Smooth muscle cell (in vitro differentiated cells): ENCODE measurements at regions not wholly inside any gene's neighbourhood (a gene's known extent, or its start where the extent isn't known, plus 50 kb on each side); places are given as distances from the start of the nearest gene placed in this dataset.

Experiments
- DNase-seq: peaks from one replicate; lab custom pipeline; 2025; ENCODE audit not compliant: unreplicated experiment; lab: John Stamatoyannopoulos, UW
- H2AFZ ChIP-seq: fragments of 200-600 bp; sonication (generic); 2 replicates; pipeline ENCODE4 v1.6.0; 2016; ENCODE audit warnings: antibody characterized with exemption, low read depth, mild to moderate bottlenecking
- H3F3A ChIP-seq: fragments of 200-600 bp; sonication (generic); 2 replicates; pipeline ENCODE4 v1.6.0; 2017; ENCODE audit warnings: antibody characterized with exemption, low read depth
- H3K27ac ChIP-seq: fragments of 200-600 bp; sonication (generic); 2 replicates; pipeline ENCODE4 v1.5.1; 2016; ENCODE audit warnings: low read depth, mild to moderate bottlenecking
- H3K27me3 ChIP-seq: fragments of 200-600 bp; sonication (generic); 2 replicates; pipeline ENCODE4 v1.6.1; 2016; ENCODE audit warnings: low read depth, mild to moderate bottlenecking
- H3K36me3 ChIP-seq: fragments of 200-600 bp; sonication (generic); 2 replicates; pipeline ENCODE4 v1.5.1; 2016; ENCODE audit warnings: low read depth
- H3K4me1 ChIP-seq: fragments of 200-600 bp; sonication (generic); 2 replicates; pipeline ENCODE4 v1.5.1; 2016; ENCODE audit warnings: low read depth
- H3K4me2 ChIP-seq: fragments of 200-600 bp; sonication (generic); 2 replicates; pipeline ENCODE4 v1.6.0; 2016; ENCODE audit warnings: mild to moderate bottlenecking
- H3K4me3 ChIP-seq: fragments of 200-600 bp; sonication (generic); 2 replicates; pipeline ENCODE4 v1.5.1; 2016; ENCODE audit warnings: mild to moderate bottlenecking
- H3K79me2 ChIP-seq: fragments of 200-600 bp; sonication (generic); 2 replicates; pipeline ENCODE4 v1.6.0; 2016; ENCODE audit warnings: low read depth, mild to moderate bottlenecking
- H3K9ac ChIP-seq: fragments of 200-600 bp; sonication (generic); 2 replicates; pipeline ENCODE4 v1.6.0; 2016; ENCODE audit warnings: low read depth
- H3K9me3 ChIP-seq: fragments of 200-600 bp; sonication (generic); replicated peaks from 2 replicates; pipeline ENCODE4 v1.5.1; 2016; ENCODE audit warnings: low read depth
- H4K20me1 ChIP-seq: fragments of 200-600 bp; sonication (generic); 2 replicates; pipeline ENCODE4 v1.6.0; 2016; ENCODE audit warnings: low read depth
- CTCF ChIP-seq: fragments of 200-600 bp; sonication (generic); IDR thresholded peaks from 2 replicates; pipeline ENCODE4 v1.5.1; 2017; ENCODE audit warnings: borderline replicate concordance, mild to moderate bottlenecking, antibody characterized with exemption; ENCODE audit not compliant: insufficient read depth, poor library complexity, severe bottlenecking
- WGBS: methylation state at CpG from one replicate; pipeline ENCODE4 v1.1.7; 2016; ENCODE audit warnings: low lambda C conversion rate; 5-methylcytosine and 5-hydroxymethylcytosine counted together

GRCh38 chr21:15439726-15440125, 290.1 kb upstream of the USP25 start:
- Histone ChIP-seq H3K36me3 (no peaks in the 10 kb centered on the region), H3K27ac (no peak overlapping the region), H3K79me2 (no peaks in the 10 kb centered on the region), H2AFZ (no peak overlapping the region), H3F3A (no peaks in the 10 kb centered on the region), H3K27me3 (no peaks in the 10 kb centered on the region), H3K9ac (no peak overlapping the region), H3K4me2 (no peak overlapping the region), H3K4me3 (no peak overlapping the region), H3K9me3 (no peaks in the 10 kb centered on the region), H4K20me1 (no peaks in the 10 kb centered on the region), H3K4me1 (peaks cover 29% of the 10 kb centered on the region)
- 86% methylated on average over 1 of the region's 1 CpG for WGBS
- TF ChIP-seq CTCF = no peak
- no peak for DNase-seq

DNA sequence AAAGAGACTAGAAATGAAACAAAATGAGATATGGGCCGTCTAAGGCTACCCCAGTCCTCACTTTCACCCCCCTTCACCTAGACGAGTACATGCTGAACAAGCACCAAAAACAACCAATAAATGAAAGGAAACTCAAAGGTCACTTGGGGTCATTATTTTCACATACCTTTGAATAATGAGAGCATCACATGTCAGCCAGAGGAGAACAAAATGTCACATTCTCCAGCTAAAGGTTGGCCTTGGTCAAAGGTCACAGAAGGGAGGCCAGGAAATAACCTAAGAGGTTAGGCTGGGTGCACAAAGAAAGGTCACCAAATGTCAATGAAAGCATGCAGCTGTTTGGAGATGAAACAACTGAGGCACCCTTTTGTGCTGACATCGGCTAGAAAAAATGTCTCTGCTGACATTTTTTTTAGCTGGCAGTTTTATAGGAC, 288.7 kb upstream of the USP25 start:
- Histone ChIP-seq H3K4me1 (peaks cover 29% of the 10 kb centered on the region), H3K4me3 (no peak overlapping the region), H3K9ac (no peak overlapping the region), H3K27ac (no peak overlapping the region), H3K36me3 (no peaks in the 10 kb centered on the region), H2AFZ (no peak overlapping the region), H3K27me3 (no peaks in the 10 kb centered on the region), H4K20me1 (no peaks in the 10 kb centered on the region), H3F3A (no peaks in the 10 kb centered on the region), H3K9me3 (no peaks in the 10 kb centered on the region), H3K4me2 (no peak overlapping the region), H3K79me2 (no peaks in the 10 kb centered on the region)
- DNase-seq = no peak
- WGBS = 78% methylated on average over 3 of the region's 3 CpGs
- no peak for TF ChIP-seq CTCF

DNA sequence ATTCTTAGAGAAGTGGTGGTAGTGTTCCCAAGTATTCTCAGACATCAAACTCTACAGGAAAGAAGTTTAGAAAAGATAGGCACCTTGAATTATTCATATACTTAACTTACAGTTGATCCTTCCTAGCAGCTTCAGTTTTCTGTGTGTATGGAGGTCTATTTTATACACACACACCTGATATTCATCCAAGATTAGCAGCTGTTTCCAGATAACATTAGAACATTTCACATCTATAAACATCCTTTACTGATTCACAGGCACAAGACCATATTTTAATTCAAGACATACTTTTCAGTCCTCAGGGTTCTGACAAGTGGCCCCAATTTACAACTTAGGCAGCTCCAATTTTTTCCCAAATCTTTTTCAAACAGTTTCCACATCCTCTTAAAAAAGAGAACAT, 287.8 kb upstream of the USP25 start:
- no peak for DNase-seq
- H3K36me3 ChIP-seq = no peaks in the 10 kb centered on the region
- peaks cover 29% of the 10 kb centered on the region for H3K4me1 ChIP-seq
- no peak overlapping the region for H3K9ac ChIP-seq
- no peak overlapping the region for H2AFZ ChIP-seq
- no peak for TF ChIP-seq CTCF
- H3K4me3 ChIP-seq = no peak overlapping the region
- no peak overlapping the region for H3K27ac ChIP-seq
- no peaks in the 10 kb centered on the region for H3F3A ChIP-seq
- H3K4me2 ChIP-seq = no peak overlapping the region
- H3K79me2 ChIP-seq = no peaks in the 10 kb centered on the region
- H4K20me1 ChIP-seq = no peaks in the 10 kb centered on the region
- no peaks in the 10 kb centered on the region for H3K9me3 ChIP-seq
- H3K27me3 ChIP-seq = no peaks in the 10 kb centered on the region

DNA sequence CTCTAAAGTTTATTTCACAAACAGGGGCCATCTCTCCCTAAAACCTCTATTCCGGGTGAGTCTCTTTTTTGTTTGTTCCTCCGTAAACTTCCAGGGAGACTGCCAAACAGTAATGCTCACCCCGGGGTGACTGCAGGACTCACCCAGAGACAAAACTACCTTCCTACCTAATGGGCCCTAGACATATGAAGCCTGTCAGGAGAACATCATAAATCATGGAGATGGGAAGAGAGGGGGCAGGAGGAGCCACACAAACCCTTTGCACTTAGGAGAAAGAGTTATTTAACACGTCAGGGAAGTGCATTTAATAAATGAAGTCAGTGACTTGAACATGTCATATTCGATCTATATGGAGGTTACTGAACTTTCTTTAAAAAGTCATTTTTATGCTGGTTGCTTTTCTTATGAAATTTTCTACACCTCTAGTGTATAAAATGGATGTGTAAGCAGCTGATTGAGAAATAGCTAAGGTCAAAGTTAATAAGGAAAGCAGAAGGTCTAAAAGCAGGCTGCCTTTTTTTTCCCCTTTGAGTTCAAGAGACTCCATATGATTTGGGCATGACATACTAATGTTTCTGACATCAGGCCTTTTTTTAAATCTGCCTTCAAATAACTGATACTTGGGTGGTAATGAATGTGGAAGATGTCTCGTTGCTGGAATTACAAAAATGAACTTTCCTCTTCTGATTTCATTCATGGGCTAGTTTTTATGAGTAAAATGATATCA, 286.9 kb upstream of the USP25 start:
- WGBS = 86% methylated on average over 6 of the region's 6 CpGs
- H2AFZ ChIP-seq = no peak overlapping the region
- H3K27ac ChIP-seq = no peak overlapping the region
- no peak overlapping the region for H3K4me2 ChIP-seq
- no peak for TF ChIP-seq CTCF
- peaks cover 23% of the 10 kb centered on the region for H3K4me1 ChIP-seq
- no peak for DNase-seq
- H3K36me3 ChIP-seq = no peaks in the 10 kb centered on the region
- H3K27me3 ChIP-seq = no peaks in the 10 kb centered on the region
- no peaks in the 10 kb centered on the region for H4K20me1 ChIP-seq
- H3K79me2 ChIP-seq = no peaks in the 10 kb centered on the region
- no peak overlapping the region for H3K4me3 ChIP-seq
- no peak overlapping the region for H3K9ac ChIP-seq
- H3K9me3 ChIP-seq = no peaks in the 10 kb centered on the region
- no peaks in the 10 kb centered on the region for H3F3A ChIP-seq
